OCI-LY3 (cell line): ENCODE measurements at regions not wholly inside any gene's neighbourhood (a gene's known extent, or its start where the extent isn't known, plus 50 kb on each side); places are given as distances from the start of the nearest gene placed in this dataset.

Source experiments
- H2AFZ ChIP-seq: fragments of 200-600, 300-600 bp; shearing (Covaris generic); 2 replicates; pipeline ENCODE4 v1.6.0; 2014; ENCODE audit warnings: antibody characterized with exemption, low read depth, low read length
- H3K27ac ChIP-seq: fragments of 200-600, 300-600 bp; sonication (generic); 2 replicates; pipeline ENCODE4 v1.5.1; 2014; ENCODE audit warnings: mild to moderate bottlenecking, low read length, moderate library complexity, mixed read lengths
- H3K27me3 ChIP-seq: fragments of 200-600, 300-600 bp; sonication (generic); 2 replicates; pipeline ENCODE4 v1.6.1; 2014; ENCODE audit warnings: low read depth, low read length, mixed read lengths
- H3K36me3 ChIP-seq: fragments of 200-600, 300-600 bp; sonication (generic); replicated peaks from 2 replicates; pipeline ENCODE3; 2014; ENCODE audit warnings: low read depth, low read length, mixed read lengths
- H3K4me1 ChIP-seq: fragments of 300-600, 200-600 bp; sonication (generic); 2 replicates; pipeline ENCODE4 v1.6.1; 2014; ENCODE audit warnings: low read length, mixed read lengths
- H3K4me2 ChIP-seq: fragments of 200-600, 300-600 bp; sonication (generic); 2 replicates; pipeline ENCODE4 v1.6.1; 2014; ENCODE audit warnings: low read length, mixed read lengths
- H3K4me3 ChIP-seq: fragments of 300-600, 200-600 bp; sonication (generic); 2 replicates; pipeline ENCODE4 v1.5.1; 2014; ENCODE audit warnings: antibody characterized with exemption, mild to moderate bottlenecking, low read length, moderate library complexity
- H3K79me2 ChIP-seq: fragments of 300-600, 200-600 bp; shearing (Covaris generic); 2 replicates; pipeline ENCODE4 v1.6.1; 2014; ENCODE audit warnings: mild to moderate bottlenecking, low read length, mixed read lengths
- H3K9ac ChIP-seq: fragments of 300-600, 200-600 bp; shearing (Covaris generic); 2 replicates; pipeline ENCODE4 v1.6.0; 2014; ENCODE audit warnings: mild to moderate bottlenecking, low read length, moderate library complexity
- H3K9me3 ChIP-seq: fragments of 200-600, 300-600 bp; shearing (Covaris generic); 2 replicates; pipeline ENCODE4 v1.6.1; 2014; ENCODE audit warnings: low read length, mixed read lengths; ENCODE audit not compliant: insufficient read depth
- H4K20me1 ChIP-seq: fragments of 200-600, 300-600 bp; sonication (generic); 2 replicates; pipeline ENCODE4 v1.6.1; 2016; ENCODE audit warnings: low read length, mixed read lengths; ENCODE audit not compliant: insufficient read depth
- EZH2phosphoT487 ChIP-seq: fragments of 200-600 bp; shearing (Covaris generic); IDR thresholded peaks from 2 replicates; pipeline ENCODE4 v1.6.1; 2018; ENCODE audit warnings: antibody characterized with exemption, mixed run types, low read depth
- TF ChIP-seq, protein P1 (sequence below): fragments of 200-600, 300-600 bp; sonication (generic); IDR thresholded peaks from 2 replicates; pipeline ENCODE4 v1.5.1; 2014; ENCODE audit warnings: antibody characterized with exemption, low read length, low read depth

DNA sequence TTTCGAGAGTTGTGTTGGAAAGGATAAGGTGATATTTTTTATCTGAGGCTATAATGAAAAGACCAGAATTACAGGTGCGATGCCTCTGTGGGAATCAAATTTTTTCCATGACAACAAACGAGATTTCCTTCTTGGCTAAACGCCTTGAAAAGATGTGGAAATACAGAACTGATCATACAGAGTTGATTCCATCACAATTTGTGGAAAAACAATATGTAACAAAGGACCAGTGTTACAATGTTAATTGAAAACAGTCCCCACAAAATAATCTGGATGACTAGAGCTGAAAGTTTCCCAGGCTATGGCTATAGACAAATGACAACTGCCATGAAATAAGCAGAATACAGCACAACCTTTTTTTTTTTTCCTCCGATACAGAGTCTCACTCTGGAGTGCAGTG is 628.9 kb downstream of the DIAPH3 start:
- peaks cover 10% of the 10 kb centered on the region for H3K4me1 ChIP-seq
- no peaks in the 10 kb centered on the region for H3K27me3 ChIP-seq
- H3K27ac ChIP-seq = no peak overlapping the region
- no peak overlapping the region for H2AFZ ChIP-seq
- no peaks in the 10 kb centered on the region for H3K36me3 ChIP-seq
- H3K9ac ChIP-seq = no peak overlapping the region
- no peak for TF ChIP-seq EZH2phosphoT487
- TF ChIP-seq, protein P1, sequence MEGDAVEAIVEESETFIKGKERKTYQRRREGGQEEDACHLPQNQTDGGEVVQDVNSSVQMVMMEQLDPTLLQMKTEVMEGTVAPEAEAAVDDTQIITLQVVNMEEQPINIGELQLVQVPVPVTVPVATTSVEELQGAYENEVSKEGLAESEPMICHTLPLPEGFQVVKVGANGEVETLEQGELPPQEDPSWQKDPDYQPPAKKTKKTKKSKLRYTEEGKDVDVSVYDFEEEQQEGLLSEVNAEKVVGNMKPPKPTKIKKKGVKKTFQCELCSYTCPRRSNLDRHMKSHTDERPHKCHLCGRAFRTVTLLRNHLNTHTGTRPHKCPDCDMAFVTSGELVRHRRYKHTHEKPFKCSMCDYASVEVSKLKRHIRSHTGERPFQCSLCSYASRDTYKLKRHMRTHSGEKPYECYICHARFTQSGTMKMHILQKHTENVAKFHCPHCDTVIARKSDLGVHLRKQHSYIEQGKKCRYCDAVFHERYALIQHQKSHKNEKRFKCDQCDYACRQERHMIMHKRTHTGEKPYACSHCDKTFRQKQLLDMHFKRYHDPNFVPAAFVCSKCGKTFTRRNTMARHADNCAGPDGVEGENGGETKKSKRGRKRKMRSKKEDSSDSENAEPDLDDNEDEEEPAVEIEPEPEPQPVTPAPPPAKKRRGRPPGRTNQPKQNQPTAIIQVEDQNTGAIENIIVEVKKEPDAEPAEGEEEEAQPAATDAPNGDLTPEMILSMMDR = no peak
- no peak overlapping the region for H3K4me2 ChIP-seq
- H3K79me2 ChIP-seq = no peaks in the 10 kb centered on the region
- H3K4me3 ChIP-seq = no peak overlapping the region
- H4K20me1 ChIP-seq = no peaks in the 10 kb centered on the region
- no peaks in the 10 kb centered on the region for H3K9me3 ChIP-seq

DNA sequence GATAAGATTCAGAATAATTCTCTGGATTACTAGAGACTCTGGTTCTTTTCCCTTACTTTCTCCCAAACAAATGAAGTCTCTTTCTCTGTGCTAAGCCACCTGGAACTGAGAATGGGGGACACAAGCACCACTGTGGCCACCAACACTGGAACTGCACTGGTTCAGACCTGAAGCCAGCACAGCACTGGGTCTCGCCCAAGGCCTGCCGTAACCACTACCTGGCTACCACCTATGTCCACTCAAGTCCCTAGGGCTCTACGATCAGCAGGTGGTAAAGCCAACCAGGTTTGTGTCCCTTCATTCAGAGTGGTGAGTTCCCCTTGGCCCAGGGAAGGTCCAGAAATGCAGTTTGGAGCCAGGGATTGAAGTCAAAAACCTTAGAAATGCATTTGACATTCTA is 626.2 kb downstream of the DIAPH3 start:
- no peaks in the 10 kb centered on the region for H3K79me2 ChIP-seq
- H3K4me2 ChIP-seq = no peak overlapping the region
- no peaks in the 10 kb centered on the region for H3K27me3 ChIP-seq
- no peak for TF ChIP-seq EZH2phosphoT487
- TF ChIP-seq, protein P1 = no peak
- no peak overlapping the region for H3K27ac ChIP-seq
- no peaks in the 10 kb centered on the region for H3K36me3 ChIP-seq
- no peaks in the 10 kb centered on the region for H4K20me1 ChIP-seq
- H2AFZ ChIP-seq = no peak overlapping the region
- H3K9ac ChIP-seq = no peak overlapping the region
- H3K4me3 ChIP-seq = no peak overlapping the region
- H3K4me1 ChIP-seq = peaks cover 10% of the 10 kb centered on the region
- no peaks in the 10 kb centered on the region for H3K9me3 ChIP-seq

DNA sequence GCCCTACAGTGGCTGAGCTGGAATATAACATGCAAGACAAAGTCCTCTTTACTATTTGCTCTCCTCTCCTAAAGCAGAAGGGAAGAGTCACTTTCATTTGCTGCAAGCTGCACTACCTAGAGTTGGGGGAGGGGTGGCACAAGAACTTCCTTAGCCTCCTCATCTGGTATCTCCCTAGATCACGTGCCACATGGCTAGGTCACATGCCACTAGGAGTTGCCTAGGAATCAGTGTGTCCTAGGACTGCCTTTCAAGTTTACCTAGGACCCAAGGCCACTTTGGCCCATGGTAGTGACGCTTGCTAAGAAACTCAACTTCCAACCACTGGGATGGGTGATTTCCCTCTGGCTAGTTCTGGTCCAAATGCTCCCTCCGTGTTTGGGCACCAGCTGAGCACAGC is 625.2 kb downstream of the DIAPH3 start:
- Histone ChIP-seq H3K27me3 (no peaks in the 10 kb centered on the region), H2AFZ (no peak overlapping the region), H3K9ac (no peak overlapping the region), H3K4me1 (peaks cover 10% of the 10 kb centered on the region), H3K27ac (no peak overlapping the region), H4K20me1 (no peaks in the 10 kb centered on the region), H3K36me3 (no peaks in the 10 kb centered on the region), H3K4me2 (no peak overlapping the region), H3K79me2 (no peaks in the 10 kb centered on the region), H3K9me3 (no peaks in the 10 kb centered on the region), H3K4me3 (no peak overlapping the region)
- TF ChIP-seq, protein P1 = no peak
- TF ChIP-seq EZH2phosphoT487 = no peak

GRCh38 chr13:59542303-59542702 is 621.4 kb downstream of the DIAPH3 start:
- H3K4me1 ChIP-seq = peaks cover 15% of the 10 kb centered on the region
- H3K36me3 ChIP-seq = no peaks in the 10 kb centered on the region
- no peaks in the 10 kb centered on the region for H3K79me2 ChIP-seq
- no peaks in the 10 kb centered on the region for H3K27me3 ChIP-seq
- H3K4me2 ChIP-seq = no peak overlapping the region
- H2AFZ ChIP-seq = peak overlapping the region; percentile 12; the same call in 1 of the 2 replicates
- H3K9me3 ChIP-seq = no peaks in the 10 kb centered on the region
- no peaks in the 10 kb centered on the region for H4K20me1 ChIP-seq
- TF ChIP-seq, protein P1 = no peak
- TF ChIP-seq EZH2phosphoT487 = no peak
- no peak overlapping the region for H3K9ac ChIP-seq
- no peak overlapping the region for H3K27ac ChIP-seq
- H3K4me3 ChIP-seq = no peak overlapping the region
